ENCODE measurements at regions not wholly inside any gene's neighbourhood (a gene's known extent, or its start where the extent isn't known, plus 50 kb on each side); places are given as distances from the start of the nearest gene placed in this dataset.

GRCh38 chrX:145687707-145688106 is 129.9 kb upstream of the SLITRK2 start:
- no peak for TF ChIP-seq CTCF (conservative IDR thresholded peaks at IDR 0.05; ENCODE audit: low read length)
- no peak for TF ChIP-seq EZH2phosphoT487 (IDR thresholded peaks at IDR 0.05; ENCODE audit: borderline replicate concordance)
